Astrocyte (in vitro differentiated cells and primary cell): ENCODE measurements at regions not wholly inside any gene's neighbourhood (a gene's known extent, or its start where the extent isn't known, plus 50 kb on each side); places are given as distances from the start of the nearest gene placed in this dataset.

ENCODE experiments used
- EZH2 ChIP-seq: IDR thresholded peaks from 2 replicates; pipeline ENCODE4 v1.6.1; 2012; ENCODE audit warnings: mild to moderate bottlenecking, low read length, inconsistent platforms; ENCODE audit not compliant: insufficient read depth
- TF ChIP-seq, protein P1 (sequence below): IDR thresholded peaks from 2 replicates; pipeline ENCODE4 v1.5.1; 2011; ENCODE audit warnings: low read depth, mild to moderate bottlenecking, inconsistent platforms, low read length, moderate library complexity; ENCODE audit not compliant: insufficient read depth

- TF ChIP-seq, protein P1, sequence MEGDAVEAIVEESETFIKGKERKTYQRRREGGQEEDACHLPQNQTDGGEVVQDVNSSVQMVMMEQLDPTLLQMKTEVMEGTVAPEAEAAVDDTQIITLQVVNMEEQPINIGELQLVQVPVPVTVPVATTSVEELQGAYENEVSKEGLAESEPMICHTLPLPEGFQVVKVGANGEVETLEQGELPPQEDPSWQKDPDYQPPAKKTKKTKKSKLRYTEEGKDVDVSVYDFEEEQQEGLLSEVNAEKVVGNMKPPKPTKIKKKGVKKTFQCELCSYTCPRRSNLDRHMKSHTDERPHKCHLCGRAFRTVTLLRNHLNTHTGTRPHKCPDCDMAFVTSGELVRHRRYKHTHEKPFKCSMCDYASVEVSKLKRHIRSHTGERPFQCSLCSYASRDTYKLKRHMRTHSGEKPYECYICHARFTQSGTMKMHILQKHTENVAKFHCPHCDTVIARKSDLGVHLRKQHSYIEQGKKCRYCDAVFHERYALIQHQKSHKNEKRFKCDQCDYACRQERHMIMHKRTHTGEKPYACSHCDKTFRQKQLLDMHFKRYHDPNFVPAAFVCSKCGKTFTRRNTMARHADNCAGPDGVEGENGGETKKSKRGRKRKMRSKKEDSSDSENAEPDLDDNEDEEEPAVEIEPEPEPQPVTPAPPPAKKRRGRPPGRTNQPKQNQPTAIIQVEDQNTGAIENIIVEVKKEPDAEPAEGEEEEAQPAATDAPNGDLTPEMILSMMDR = no peak
- TF ChIP-seq EZH2 = no peak
These were observed 760.9 kb upstream of the WWC1 start for GRCh38 chr5:167530548-167530947.
